Chondrocyte (in vitro differentiated cells): ENCODE measurements at regions not wholly inside any gene's neighbourhood (a gene's known extent, or its start where the extent isn't known, plus 50 kb on each side); places are given as distances from the start of the nearest gene placed in this dataset.

Experiments used
- DNase-seq: peaks from one replicate; pipeline ENCODE4 v3.0.0; 2021; ENCODE audit warnings: mixed read lengths, low spot score
- H3K27ac Mint-ChIP-seq: one replicate; pipeline ENCODE4 v1.8.0; 2021; ENCODE audit warnings: mild to moderate bottlenecking, moderate library complexity, mixed read lengths; ENCODE audit not compliant: unreplicated experiment
- H3K27me3 Mint-ChIP-seq: 2 replicates; pipeline ENCODE4 v1.8.0; 2021; ENCODE audit warnings: low read depth, mixed read lengths
- H3K36me3 Mint-ChIP-seq: 2 replicates; pipeline ENCODE4 v1.8.0; 2021; ENCODE audit warnings: low read depth, mixed read lengths
- H3K4me1 Mint-ChIP-seq: 2 replicates; pipeline ENCODE4 v1.8.0; 2021; ENCODE audit warnings: low read depth, mild to moderate bottlenecking, mixed read lengths
- H3K4me3 Mint-ChIP-seq: one replicate; pipeline ENCODE4 v1.8.0; 2021; ENCODE audit warnings: mild to moderate bottlenecking, moderate library complexity, mixed read lengths; ENCODE audit not compliant: unreplicated experiment
- H3K9me3 Mint-ChIP-seq: 2 replicates; pipeline ENCODE4 v1.8.0; 2021; ENCODE audit warnings: low read depth, mixed read lengths
- TF ChIP-seq, protein P1 (sequence below): fragments of 200-600 bp; sonication (generic); IDR thresholded peaks from 2 replicates; pipeline ENCODE4 v1.5.0; 2021; ENCODE audit warnings: antibody characterized with exemption, mild to moderate bottlenecking, moderate library complexity

GRCh38 chr15:35626571-35627318, 80.8 kb upstream of the DPH6 start:
- peak overlapping the region; percentile 35 for H3K27ac Mint-ChIP-seq
- no peak overlapping the region for H3K4me3 Mint-ChIP-seq
- DNase-seq = no peak

DNA sequence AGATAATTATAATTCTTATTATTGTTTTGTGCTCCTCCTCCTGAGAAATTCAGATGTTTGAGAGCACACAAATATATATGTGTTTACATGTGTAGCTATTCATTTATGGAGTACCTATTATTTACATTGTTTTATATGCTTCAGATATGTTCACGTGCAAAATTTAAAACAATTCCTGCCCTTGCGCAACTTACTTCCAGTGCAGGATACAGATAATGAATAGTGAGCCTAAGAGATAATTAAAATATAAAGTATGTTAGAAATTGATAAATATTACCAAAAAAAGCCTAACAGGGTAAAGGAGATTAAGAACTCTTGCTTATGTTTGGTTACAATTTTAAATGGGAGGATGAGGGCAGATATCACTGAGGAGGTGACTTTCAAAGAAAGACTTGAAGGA, 81.7 kb upstream of the DPH6 start:
- Mint-ChIP-seq H3K27me3 (no peaks in the 10 kb centered on the region), H3K4me1 (peaks cover 36% of the 10 kb centered on the region), H3K36me3 (no peaks in the 10 kb centered on the region), H3K27ac (no peak overlapping the region), H3K9me3 (peaks cover 3% of the 10 kb centered on the region), H3K4me3 (no peak overlapping the region)
- TF ChIP-seq, protein P1, sequence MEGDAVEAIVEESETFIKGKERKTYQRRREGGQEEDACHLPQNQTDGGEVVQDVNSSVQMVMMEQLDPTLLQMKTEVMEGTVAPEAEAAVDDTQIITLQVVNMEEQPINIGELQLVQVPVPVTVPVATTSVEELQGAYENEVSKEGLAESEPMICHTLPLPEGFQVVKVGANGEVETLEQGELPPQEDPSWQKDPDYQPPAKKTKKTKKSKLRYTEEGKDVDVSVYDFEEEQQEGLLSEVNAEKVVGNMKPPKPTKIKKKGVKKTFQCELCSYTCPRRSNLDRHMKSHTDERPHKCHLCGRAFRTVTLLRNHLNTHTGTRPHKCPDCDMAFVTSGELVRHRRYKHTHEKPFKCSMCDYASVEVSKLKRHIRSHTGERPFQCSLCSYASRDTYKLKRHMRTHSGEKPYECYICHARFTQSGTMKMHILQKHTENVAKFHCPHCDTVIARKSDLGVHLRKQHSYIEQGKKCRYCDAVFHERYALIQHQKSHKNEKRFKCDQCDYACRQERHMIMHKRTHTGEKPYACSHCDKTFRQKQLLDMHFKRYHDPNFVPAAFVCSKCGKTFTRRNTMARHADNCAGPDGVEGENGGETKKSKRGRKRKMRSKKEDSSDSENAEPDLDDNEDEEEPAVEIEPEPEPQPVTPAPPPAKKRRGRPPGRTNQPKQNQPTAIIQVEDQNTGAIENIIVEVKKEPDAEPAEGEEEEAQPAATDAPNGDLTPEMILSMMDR = no peak
- DNase-seq = no peak

More at GRCh38 chr15:35626571-35627318, 80.8 kb upstream of the DPH6 start:
- peaks cover 43% of the 10 kb centered on the region for H3K4me1 Mint-ChIP-seq
- H3K27me3 Mint-ChIP-seq = no peaks in the 10 kb centered on the region
- TF ChIP-seq, protein P1 = no peak
- peaks cover 3% of the 10 kb centered on the region for H3K9me3 Mint-ChIP-seq
- no peaks in the 10 kb centered on the region for H3K36me3 Mint-ChIP-seq

GRCh38 chr15:35629766-35630165, 83.8 kb upstream of the DPH6 start:
- TF ChIP-seq, protein P1 = no peak
- no peak for DNase-seq
- no peak overlapping the region for H3K27ac Mint-ChIP-seq
- H3K36me3 Mint-ChIP-seq = no peaks in the 10 kb centered on the region
- H3K4me1 Mint-ChIP-seq = peaks cover 29% of the 10 kb centered on the region
- H3K9me3 Mint-ChIP-seq = peaks cover under 1% of the 10 kb centered on the region
- no peak overlapping the region for H3K4me3 Mint-ChIP-seq
- H3K27me3 Mint-ChIP-seq = no peaks in the 10 kb centered on the region

DNA sequence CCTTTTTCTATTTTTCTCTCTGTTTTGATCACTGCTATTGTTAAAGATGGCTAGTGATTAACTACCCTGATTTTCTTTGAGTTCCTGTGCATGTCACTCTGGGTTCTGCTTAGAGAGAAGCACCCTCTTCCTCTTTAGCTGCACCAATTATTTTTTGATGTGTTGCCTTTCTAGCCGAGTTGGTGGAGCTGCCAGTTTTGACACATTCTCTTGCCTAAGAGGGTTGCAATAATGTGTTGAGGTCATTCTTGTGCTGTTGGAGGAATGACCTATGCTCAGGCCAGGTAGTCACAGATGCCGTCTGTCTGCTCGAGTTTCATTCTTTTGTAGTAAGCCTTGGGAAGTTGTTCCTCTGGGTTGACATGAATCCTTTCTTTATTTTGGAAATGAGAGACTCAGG, 84.6 kb upstream of the DPH6 start:
- Mint-ChIP-seq H3K27ac (no peak overlapping the region), H3K4me3 (no peak overlapping the region), H3K9me3 (no peaks in the 10 kb centered on the region), H3K27me3 (no peaks in the 10 kb centered on the region), H3K36me3 (no peaks in the 10 kb centered on the region), H3K4me1 (peaks cover 21% of the 10 kb centered on the region)
- TF ChIP-seq, protein P1 = no peak
- no peak for DNase-seq

- TF ChIP-seq, protein P1 = no peak
- no peak for DNase-seq
- Mint-ChIP-seq H3K36me3 (no peaks in the 10 kb centered on the region), H3K9me3 (no peaks in the 10 kb centered on the region), H3K4me1 (peaks cover 17% of the 10 kb centered on the region), H3K27ac (no peak overlapping the region), H3K27me3 (no peaks in the 10 kb centered on the region), H3K4me3 (no peak overlapping the region)
Measured at GRCh38 chr15:35630985-35631384, 85.0 kb upstream of the DPH6 start.
